ENCODE measurements at regions not wholly inside any gene's neighbourhood (a gene's known extent, or its start where the extent isn't known, plus 50 kb on each side); places are given as distances from the start of the nearest gene placed in this dataset.
"Not testable (repeated sequence)": the region's sequence is repeated elsewhere in the genome, so short reads cannot be mapped to it uniquely, and the experiment has no call there.

GRCh38 chr10:55747244-55747643 is 613.8 kb downstream of the ZWINT start:
- DNase-seq (ENCODE audit: low spot score) = peak; percentile 24

DNA sequence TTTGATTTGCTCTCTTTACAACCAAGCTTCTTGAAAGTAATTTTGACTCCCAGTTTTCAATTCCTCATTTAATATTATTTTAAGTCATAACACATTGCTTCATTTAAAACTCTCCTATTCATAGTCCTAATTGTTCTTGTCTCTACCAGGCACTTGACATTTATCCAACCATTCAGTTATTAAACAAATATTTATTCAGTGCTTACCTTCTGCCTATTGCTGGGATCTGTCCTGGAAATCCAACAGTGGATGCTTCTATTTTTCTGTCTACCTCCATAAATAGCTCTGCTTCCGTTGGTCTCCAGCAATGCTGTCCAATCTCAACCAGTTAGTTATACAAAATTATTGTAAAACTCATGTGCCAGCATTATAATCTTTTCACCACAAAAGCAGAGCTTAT is 615.1 kb downstream of the ZWINT start:
- no peak for DNase-seq (ENCODE audit: low spot score)

DNA sequence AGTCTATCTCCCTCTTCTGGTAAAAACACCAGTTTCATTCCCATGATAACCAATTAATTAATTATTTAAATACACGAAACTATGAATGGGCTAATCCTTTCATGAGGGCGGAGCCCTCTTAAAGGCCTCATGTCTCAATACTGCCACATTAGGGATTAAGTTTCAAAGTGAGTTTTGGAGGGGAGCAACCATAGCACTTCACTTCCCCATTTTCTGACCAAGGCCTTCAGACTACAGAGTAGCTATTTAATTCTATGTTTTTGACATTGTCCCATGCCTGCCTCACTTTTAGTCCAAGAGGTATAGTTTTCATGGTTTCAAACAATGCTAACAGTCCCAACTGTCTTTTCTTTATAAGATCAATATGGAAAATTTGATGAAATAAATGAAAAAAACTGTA is 618.6 kb downstream of the ZWINT start:
- no peak for DNase-seq (ENCODE audit: low spot score)

GRCh38 chr10:55740767-55741166 is 620.3 kb downstream of the ZWINT start:
- DNase-seq (ENCODE audit: low spot score) = peak; percentile 3

- DNase-seq (ENCODE audit: low spot score) = no peak
Measured at GRCh38 chr10:55740110-55740509, 620.9 kb downstream of the ZWINT start.

DNA sequence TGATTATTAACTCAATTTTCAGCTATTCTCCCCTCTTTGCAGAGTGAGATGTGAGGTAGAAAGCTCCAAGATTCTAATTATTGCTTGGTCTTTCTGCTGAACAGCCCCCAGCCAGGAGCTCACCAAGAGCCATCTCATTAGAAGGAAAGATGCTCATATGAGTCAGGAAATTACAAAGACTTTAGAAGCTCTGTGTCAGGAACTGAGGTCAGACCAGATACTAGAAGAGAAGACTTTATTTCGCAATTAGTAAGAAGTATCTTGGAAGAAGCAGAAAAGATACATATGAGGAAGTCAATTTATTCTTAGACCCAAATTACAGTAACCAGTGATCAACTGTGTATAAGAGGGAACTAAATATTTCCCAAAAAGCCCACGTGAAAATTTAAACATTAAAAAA is 626.9 kb downstream of the ZWINT start:
- DNase-seq (ENCODE audit: low spot score) = no peak

DNA sequence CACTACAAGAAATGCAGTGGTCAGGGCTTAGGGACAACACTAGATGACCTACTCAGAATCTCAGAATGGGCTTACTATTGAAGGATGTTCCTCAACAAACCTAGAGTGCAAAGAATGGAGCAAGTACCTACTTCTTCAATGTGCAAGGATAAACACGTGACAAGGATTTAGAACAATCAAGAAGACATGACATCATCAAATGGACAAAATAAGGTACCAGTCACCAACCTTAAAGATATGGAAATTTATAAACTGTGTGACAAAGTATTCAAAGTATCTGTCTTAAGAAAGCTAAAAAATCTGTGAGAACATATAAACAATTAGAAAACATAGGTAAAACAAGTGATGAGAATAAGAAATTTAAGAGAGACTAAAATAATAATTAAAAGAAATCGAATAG is 656.1 kb downstream of the ZWINT start:
- no peak for DNase-seq (ENCODE audit: low spot score)

GRCh38 chr10:55668326-55668922 is 692.6 kb downstream of the ZWINT start:
- peak; percentile 27 for DNase-seq (ENCODE audit: low spot score)

DNA sequence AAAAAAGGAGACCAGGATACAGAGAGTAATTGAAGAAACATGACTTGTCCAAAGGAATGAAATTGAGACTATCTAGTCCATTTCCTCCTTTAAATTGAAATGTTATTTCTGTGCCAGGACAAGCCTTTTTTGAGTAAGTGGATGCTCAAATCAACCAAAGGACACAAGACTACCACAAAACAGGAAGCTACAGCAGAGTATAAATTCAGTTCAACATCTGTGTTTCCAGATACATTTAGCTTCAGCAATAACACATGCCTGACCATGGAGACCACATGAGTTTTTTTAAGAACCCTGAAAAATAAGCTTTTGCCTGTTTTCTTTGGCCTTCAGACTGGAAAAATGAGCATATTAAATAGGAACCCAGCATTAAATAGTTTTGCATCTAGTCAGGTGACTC is 707.5 kb downstream of the ZWINT start:
- no peak for DNase-seq (ENCODE audit: low spot score)

DNA sequence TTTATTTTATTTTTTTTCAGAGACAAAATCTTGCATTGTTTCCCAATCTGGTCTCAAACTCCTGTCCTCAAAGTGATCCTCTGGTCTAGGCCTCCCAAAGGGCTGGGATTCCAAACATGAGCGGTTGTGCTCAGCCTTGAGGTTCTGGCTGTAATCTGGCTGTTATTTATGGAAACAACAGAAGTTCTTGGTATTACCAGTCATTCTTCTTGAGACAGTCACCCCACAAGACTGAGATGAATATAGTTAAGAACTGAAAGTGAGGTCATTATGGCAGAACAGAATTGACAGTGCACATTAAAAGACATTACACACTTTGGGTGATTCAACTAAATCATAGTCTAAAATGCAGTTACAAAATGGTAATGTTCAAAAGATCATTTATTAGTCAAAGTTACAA is 719.5 kb downstream of the ZWINT start:
- peak; percentile 1 for DNase-seq (ENCODE audit: low spot score)

- peak; percentile 73 for DNase-seq (ENCODE audit: low spot score)
Measured at GRCh38 chr10:55631071-55631654, 729.9 kb downstream of the ZWINT start.

DNA sequence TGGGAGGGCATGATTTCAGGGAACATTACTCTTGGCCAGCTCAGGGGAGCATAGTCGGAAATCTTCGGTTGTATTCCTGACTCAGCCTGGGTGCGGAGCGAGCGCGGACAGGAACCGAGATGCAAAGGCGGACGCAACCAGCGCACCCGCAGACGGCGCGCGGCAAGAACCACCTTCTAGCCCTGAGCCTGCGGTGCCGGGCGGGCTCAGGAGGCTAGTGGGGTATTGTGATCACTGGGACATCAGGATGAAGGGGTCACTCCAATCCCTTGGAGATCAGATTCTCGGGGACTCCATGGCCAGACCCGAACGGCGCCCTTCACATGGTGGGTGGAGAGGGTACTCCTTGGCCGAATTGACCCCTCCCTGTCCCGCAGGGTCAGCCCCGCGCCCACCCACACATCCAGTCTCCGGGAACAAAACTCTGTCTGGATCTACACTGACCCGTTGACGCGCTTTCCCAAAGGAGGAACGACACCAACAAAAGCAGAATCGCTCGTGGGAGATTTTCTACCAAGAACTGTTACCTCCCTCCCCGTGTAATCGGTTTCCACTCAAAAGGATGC is 730.5 kb downstream of the ZWINT start:
- peak; percentile 18 for DNase-seq (ENCODE audit: low spot score)

DNA sequence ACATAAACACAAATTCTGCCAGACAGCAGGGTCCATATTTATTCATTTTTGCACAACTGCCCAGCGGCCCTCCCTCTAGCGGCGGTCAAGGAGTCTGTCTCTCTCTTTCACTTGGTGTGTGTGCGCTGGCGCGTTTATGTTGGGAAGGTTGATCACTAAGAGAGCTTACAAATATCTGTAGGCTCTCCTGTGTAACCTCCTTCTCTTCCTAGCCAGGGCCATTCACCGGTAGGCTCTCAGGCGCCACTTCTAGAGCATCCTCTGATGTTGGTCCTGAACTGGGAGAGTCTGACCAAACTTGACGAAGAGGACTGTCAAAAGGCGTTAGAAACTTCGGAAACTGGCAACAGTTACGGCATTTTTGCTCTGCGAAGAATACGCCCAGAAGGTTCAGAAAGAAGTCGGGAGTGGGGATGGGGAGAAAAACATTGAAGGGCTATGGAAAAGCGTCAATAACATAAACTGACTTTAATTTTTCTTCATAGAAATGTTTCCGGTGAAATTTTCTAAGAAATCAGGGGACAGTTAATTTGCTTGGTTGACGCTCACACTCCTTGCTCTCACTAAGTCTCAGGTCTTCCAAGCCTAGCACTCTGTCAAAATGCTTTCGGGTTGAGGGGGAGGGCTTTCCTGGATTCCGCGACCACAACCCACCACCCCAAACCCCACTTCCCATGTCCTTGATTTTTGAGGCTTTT is 731.1 kb downstream of the ZWINT start:
- peak; percentile 69 for DNase-seq (ENCODE audit: low spot score)

- DNase-seq (ENCODE audit: low spot score) = peak; percentile 1
Measured at GRCh38 chr10:55628260-55628701, 732.8 kb downstream of the ZWINT start.

DNA sequence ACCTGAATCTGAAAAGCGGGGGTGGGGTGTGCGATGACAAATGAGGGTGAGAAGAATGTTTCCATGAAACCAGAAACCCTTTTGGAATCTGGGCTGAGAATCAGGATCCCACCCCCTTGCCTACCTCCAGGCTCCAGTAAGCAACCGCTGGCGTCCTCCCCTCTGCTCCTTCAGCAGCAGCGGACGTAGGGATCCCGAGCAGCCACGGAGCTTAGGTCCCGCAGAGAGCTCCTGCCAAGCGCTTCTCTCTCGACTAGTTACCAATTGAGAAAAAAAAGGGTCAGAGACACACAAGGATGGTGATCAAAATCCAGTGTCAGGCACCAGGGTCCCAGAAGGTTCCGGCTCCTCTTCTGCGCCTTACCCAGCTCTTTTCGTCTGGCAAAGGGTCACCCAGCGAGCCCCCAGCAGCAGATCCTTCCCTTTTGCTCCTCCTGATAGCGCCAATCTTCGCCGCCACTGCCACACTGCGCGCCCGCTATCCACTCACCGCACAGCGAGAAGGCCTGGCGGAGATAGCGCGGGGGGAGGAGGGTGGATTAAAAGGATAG is 733.5 kb downstream of the ZWINT start:
- DNase-seq (ENCODE audit: low spot score) = no peak

DNA sequence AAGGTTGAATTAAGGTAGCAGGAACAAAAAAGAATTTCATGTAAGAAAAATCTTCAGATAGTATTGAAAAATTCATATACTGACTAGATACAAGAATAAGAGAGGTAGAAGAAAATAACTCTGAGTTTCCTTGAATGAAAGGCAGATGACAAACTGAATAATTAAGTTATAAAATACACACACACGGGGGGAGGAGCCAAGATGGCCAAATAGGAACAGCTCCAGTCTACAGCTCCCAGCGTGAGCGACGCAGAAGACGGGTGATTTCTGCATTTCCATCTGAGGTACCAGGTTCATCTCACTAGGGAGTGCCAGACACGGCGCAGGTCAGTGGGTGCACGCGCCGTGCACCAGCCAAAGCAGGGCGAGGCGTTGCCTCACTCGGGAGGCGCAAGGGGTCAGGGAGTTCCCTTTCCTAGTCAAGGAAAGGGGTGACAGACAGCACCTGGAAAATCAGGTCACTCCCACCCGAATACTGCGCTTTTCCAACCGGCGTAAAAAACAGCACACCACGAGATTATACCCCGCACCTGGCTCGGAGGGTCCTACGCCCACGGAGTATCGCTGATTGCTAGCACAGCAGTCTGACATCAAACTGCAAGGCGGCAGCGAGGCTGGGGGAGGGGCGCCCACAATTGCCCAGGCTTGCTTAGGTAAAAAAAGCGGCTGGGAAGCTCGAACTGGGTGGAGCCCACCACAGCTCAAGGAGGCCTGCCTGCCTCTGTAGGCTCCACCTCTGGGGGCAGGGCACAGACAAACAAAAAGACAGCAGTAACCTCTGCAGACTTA is 759.2 kb downstream of the ZWINT start:
- not testable (repeated sequence) for DNase-seq (ENCODE audit: low spot score)

DNA sequence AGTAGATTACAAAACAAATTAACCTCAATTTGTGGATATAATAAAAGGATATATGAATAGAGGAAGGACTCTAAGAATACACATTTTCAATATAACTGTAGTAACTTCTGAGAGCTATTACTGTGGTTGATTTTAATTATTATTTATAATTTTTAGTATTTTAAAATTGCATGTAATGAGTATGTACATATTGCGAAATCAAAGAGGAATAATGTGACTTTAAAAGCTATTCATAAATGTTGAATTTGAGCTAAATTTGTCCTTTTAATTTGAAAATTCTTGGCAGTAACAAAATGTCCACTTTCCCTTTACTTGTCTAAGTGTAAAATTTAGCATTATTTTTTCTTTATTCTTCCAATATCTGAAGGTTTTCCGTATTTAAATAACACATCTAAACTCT is 750.6 kb upstream of the PCDH15 start:
- DNase-seq (ENCODE audit: low spot score) = no peak

- peak; percentile 1 for DNase-seq (ENCODE audit: low spot score)
Measured at GRCh38 chr10:55550236-55550635, 749.2 kb upstream of the PCDH15 start.

DNA sequence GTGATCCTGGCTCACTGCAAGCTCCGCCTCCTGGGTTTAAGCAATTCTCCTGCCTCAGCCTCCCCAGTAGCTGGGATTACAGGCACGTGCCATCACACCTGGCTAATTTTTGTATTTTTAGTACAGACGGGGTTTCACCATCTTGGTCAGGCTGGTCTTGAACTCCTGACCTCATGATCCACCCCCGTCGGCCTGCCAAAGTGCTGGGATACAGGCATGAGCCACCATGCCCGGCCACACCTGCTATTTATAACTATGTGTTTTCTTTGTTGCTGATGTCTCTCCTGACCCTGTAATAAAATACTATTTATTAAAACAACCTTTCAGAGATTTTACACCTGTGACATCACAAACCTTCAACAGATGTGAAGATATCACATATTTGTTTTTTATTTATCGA is 736.5 kb upstream of the PCDH15 start:
- not testable (repeated sequence) for DNase-seq (ENCODE audit: low spot score)

- no peak for DNase-seq (ENCODE audit: low spot score)
Measured at GRCh38 chr10:55519264-55519663, 718.2 kb upstream of the PCDH15 start.

- DNase-seq (ENCODE audit: low spot score) = not testable (repeated sequence)
Measured at GRCh38 chr10:55518416-55518815, 717.4 kb upstream of the PCDH15 start.

DNA sequence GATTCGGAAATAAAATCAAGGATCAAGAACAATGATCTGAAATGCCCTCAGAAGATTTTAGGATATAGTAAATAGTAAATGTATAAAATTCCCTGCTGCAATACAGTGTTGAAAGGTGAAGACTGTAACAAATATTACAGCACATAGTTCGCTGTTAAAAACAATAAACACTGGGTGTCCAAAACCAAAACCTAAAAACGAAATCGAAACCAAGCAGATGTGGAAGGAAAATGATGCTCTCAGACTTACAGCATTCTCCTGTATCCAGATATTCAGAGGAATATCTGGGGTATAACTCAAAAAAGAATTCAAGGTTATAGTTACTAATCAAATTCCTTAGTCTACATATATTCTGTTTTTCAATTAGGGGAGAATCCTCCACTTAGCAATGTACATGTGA is 708.1 kb upstream of the PCDH15 start:
- DNase-seq (ENCODE audit: low spot score) = no peak
